CD4-positive, alpha-beta T cell (primary cell): ENCODE measurements at regions not wholly inside any gene's neighbourhood (a gene's known extent, or its start where the extent isn't known, plus 50 kb on each side); places are given as distances from the start of the nearest gene placed in this dataset.

Source experiments
- ATAC-seq: fragments of 200-7000 bp; cut with Tn5 transposase; one replicate; pipeline ENCODE4 v1.10.0; 2022; ENCODE audit warnings: mild to moderate bottlenecking; ENCODE audit not compliant: poor library complexity
- CTCF ChIA-PET: fragments of 350-600 bp; sonication (Branson Sonifier 250); formaldehyde crosslinking; loops from one replicate; lab custom pipeline; 2021; ENCODE audit warnings: antibody characterized with exemption, inconsistent platforms; lab: Charles Lee
- POLR2A ChIA-PET: fragments of 350-600 bp; sonication (Branson Sonifier 250); formaldehyde crosslinking; loops from one replicate; lab custom pipeline; 2021; ENCODE audit warnings: antibody characterized with exemption, inconsistent platforms; lab: Charles Lee
- DNase-seq, 14 experiments: peaks; one replicate each; pipeline ENCODE4 v3.0.0-alpha.2; 2013 to 2020; ENCODE audit warnings: mixed read lengths in 2 of 14
- H3K27ac ChIP-seq, 2 donors: one replicate each; pipeline versions ENCODE4 v1.5.1 to v1.7.0; 2013; ENCODE audit warnings: low read length in 2 of 2, low read depth in 1 of 2, mild to moderate bottlenecking in 1 of 2
- H3K27me3 ChIP-seq, 2 experiments: 1 replicate in 1 of 2; 2 replicates in 1 of 2; pipeline versions ENCODE4 v1.6.1 to v1.7.0; 2013; ENCODE audit warnings: low read length in 2 of 2, control low read depth in 1 of 2, mild to moderate bottlenecking in 1 of 2, moderate library complexity in 1 of 2; ENCODE audit not compliant: insufficient read depth in 2 of 2, control insufficient read depth in 1 of 2
- H3K36me3 ChIP-seq: one replicate; pipeline ENCODE4 v1.6.1; 2013; ENCODE audit warnings: low read length, control low read depth; ENCODE audit not compliant: insufficient read depth
- H3K4me1 ChIP-seq: one replicate; pipeline ENCODE4 v1.6.1; 2013; ENCODE audit warnings: low read length, control low read depth; ENCODE audit not compliant: insufficient read depth
- H3K4me3 ChIP-seq: one replicate; pipeline ENCODE4 v1.5.1; 2013; ENCODE audit warnings: mild to moderate bottlenecking, low read length, moderate library complexity
- H3K9me3 ChIP-seq, 2 experiments: 1 replicate in 1 of 2; 2 replicates in 1 of 2; pipeline versions ENCODE4 v1.6.1 to v1.7.0; 2013; ENCODE audit warnings: low read length in 2 of 2, mild to moderate bottlenecking in 2 of 2, control low read depth in 1 of 2, moderate library complexity in 1 of 2; ENCODE audit not compliant: control insufficient read depth in 1 of 2, insufficient read depth in 1 of 2
- H3K27ac Mint-ChIP-seq: one replicate; pipeline ENCODE4 v1.8.0; 2020; ENCODE audit warnings: mixed read lengths
- H3K27me3 Mint-ChIP-seq: one replicate; pipeline ENCODE4 v1.8.0; 2021; ENCODE audit warnings: mixed read lengths
- H3K36me3 Mint-ChIP-seq: one replicate; pipeline ENCODE4 v1.8.0; 2021; ENCODE audit warnings: low read depth, mixed read lengths
- H3K4me1 Mint-ChIP-seq: one replicate; pipeline ENCODE4 v1.8.0; 2021; ENCODE audit warnings: low read depth, mixed read lengths
- H3K4me3 Mint-ChIP-seq: one replicate; pipeline ENCODE4 v1.8.0; 2020; ENCODE audit warnings: mild to moderate bottlenecking, mixed read lengths
- H3K9me3 Mint-ChIP-seq: one replicate; pipeline ENCODE4 v1.8.0; 2020; ENCODE audit warnings: mixed read lengths
- intact Hi-C, 2 experiments: fragments of 100-400 bp; cut with DNase I in 1 of 2; cut with micrococcal nuclease in 1 of 2; formaldehyde crosslinking; loops; one replicate each; pipeline versions ENCODE4 v1.15.1 to v1.9.0; 2023 to 2025; cut with DNase I, micrococcal nuclease
- TF ChIP-seq, protein P1 (sequence below): fragments of 200-600 bp; IDR thresholded peaks from one replicate; pipeline ENCODE4 v1.8.0; 2022; ENCODE audit warnings: antibody characterized with exemption, mild to moderate bottlenecking

- Histone ChIP-seq H3K4me1 (no peaks in the 10 kb centered on the region), H3K4me3 (no peak overlapping the region), H3K36me3 (no peaks in the 10 kb centered on the region), H3K27ac (no peak overlapping the region), H3K27me3 (peaks cover 3% of the 10 kb centered on the region in 2 experiments), H3K9me3 (peaks cover 0 to 5% of the 10 kb centered on the region in 2 experiments)
- H3K4me3 Mint-ChIP-seq: no peak overlapping the region
- no peaks in the 10 kb centered on the region for H3K4me1 Mint-ChIP-seq
- ATAC-seq (no peak), DNase-seq (no peak)
- ChIA-PET POLR2A (no interaction called here), CTCF (no interaction called here)
- no peaks in the 10 kb centered on the region for H3K36me3 Mint-ChIP-seq
- no peak overlapping the region for H3K27ac Mint-ChIP-seq
- TF ChIP-seq, protein P1, sequence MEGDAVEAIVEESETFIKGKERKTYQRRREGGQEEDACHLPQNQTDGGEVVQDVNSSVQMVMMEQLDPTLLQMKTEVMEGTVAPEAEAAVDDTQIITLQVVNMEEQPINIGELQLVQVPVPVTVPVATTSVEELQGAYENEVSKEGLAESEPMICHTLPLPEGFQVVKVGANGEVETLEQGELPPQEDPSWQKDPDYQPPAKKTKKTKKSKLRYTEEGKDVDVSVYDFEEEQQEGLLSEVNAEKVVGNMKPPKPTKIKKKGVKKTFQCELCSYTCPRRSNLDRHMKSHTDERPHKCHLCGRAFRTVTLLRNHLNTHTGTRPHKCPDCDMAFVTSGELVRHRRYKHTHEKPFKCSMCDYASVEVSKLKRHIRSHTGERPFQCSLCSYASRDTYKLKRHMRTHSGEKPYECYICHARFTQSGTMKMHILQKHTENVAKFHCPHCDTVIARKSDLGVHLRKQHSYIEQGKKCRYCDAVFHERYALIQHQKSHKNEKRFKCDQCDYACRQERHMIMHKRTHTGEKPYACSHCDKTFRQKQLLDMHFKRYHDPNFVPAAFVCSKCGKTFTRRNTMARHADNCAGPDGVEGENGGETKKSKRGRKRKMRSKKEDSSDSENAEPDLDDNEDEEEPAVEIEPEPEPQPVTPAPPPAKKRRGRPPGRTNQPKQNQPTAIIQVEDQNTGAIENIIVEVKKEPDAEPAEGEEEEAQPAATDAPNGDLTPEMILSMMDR: no peak
- peaks cover 32% of the 10 kb centered on the region for H3K27me3 Mint-ChIP-seq
- H3K9me3 Mint-ChIP-seq: no peaks in the 10 kb centered on the region
- intact Hi-C loops: no loop called here
Measured at GRCh38 chr13:106355866-106356265, 179.6 kb downstream of the EFNB2 start.

DNA sequence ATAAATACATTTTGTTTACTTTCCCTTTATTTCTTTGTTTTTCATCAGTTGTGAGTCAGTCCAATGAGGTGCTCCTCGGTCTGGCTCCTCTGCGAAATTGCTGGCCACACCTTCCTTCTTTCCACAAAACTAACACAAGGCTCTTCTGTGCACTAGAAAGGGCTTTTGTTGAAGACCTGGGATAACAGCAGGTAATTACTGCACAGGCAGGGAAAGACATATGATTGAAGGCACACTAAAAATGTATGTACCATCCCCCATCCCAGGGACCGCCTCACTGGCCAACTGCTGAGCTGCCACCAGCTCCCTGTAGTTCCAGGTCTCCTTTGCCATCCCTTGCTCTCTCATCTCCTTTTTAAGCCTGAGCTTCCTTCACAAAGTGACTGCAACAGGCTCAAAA is 180.5 kb downstream of the EFNB2 start:
- intact Hi-C loops: no loop called here
- POLR2A ChIA-PET: no interaction called here
- ATAC-seq: no peak
- CTCF ChIA-PET: no interaction called here
- Mint-ChIP-seq H3K9me3 (no peaks in the 10 kb centered on the region), H3K27me3 (peaks cover 39% of the 10 kb centered on the region), H3K36me3 (no peaks in the 10 kb centered on the region), H3K4me3 (no peak overlapping the region), H3K4me1 (no peaks in the 10 kb centered on the region), H3K27ac (no peak overlapping the region)
- Histone ChIP-seq H3K4me1 (no peaks in the 10 kb centered on the region), H3K27me3 (peaks cover 3 to 10% of the 10 kb centered on the region in 2 experiments), H3K4me3 (no peak overlapping the region), H3K27ac (no peak overlapping the region), H3K9me3 (peaks cover 0 to 5% of the 10 kb centered on the region in 2 experiments), H3K36me3 (no peaks in the 10 kb centered on the region)
- DNase-seq: no peak
- TF ChIP-seq, protein P1: no peak

DNA sequence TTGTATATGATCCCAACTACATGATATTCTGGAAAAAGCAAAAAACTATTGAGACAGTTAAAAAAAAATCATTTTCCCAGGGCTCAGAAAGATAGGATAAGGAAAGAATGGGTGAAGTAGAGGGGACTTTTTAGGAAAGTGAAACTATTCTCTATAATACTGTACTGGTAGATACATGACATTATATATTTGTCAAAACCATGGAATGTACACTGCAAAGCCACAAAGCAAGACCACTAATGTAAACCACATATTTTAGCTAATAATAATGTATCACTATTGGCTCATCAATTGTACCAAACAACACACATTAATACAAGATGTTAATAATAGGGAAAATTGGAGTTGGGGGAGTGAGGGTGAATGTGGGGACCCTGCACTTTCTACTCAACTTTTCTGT is 182.6 kb downstream of the EFNB2 start:
- H3K9me3 ChIP-seq: peaks cover 0 to 5% of the 10 kb centered on the region in 2 experiments
- TF ChIP-seq, protein P1: no peak
- no peak for DNase-seq
- no peaks in the 10 kb centered on the region for H3K36me3 Mint-ChIP-seq
- H3K36me3 ChIP-seq: no peaks in the 10 kb centered on the region
- H3K4me3 ChIP-seq: no peak overlapping the region
- POLR2A ChIA-PET: no interaction called here
- ATAC-seq: no peak
- no peak overlapping the region for H3K4me3 Mint-ChIP-seq
- intact Hi-C loops: no loop called here
- H3K4me1 Mint-ChIP-seq: no peaks in the 10 kb centered on the region
- H3K27ac Mint-ChIP-seq: no peak overlapping the region
- no peak overlapping the region for H3K27ac ChIP-seq
- peaks cover 52% of the 10 kb centered on the region for H3K27me3 Mint-ChIP-seq
- H3K4me1 ChIP-seq: no peaks in the 10 kb centered on the region
- peaks cover 9 to 31% of the 10 kb centered on the region in 2 experiments for H3K27me3 ChIP-seq
- CTCF ChIA-PET: no interaction called here
- H3K9me3 Mint-ChIP-seq: no peaks in the 10 kb centered on the region
